ENCODE measurements at regions not wholly inside any gene's neighbourhood (a gene's known extent, or its start where the extent isn't known, plus 50 kb on each side); places are given as distances from the start of the nearest gene placed in this dataset.

DNA sequence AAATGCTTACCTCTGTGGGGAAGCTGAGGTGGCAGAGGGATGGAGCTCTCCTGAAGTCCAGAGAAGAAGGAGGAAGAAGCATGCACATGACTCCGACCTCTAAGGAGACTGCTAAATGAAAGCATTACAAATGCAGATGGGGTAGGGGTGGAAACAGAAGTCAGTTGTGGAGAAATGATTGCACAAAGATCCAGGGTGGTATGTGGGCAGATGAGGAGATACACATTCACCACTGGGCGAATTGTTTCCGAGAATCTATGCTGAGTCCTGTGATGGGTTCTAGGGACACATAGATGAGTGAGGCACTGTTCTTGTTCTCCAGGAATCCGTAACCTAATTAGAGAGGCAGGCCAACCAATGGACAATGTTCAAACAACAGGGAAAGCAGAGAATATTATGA, 188.9 kb upstream of the ZBED5 start:
- no peak for DNase-seq
- POLR2A ChIA-PET, result no interaction called here
- TF ChIP-seq, protein P1, sequence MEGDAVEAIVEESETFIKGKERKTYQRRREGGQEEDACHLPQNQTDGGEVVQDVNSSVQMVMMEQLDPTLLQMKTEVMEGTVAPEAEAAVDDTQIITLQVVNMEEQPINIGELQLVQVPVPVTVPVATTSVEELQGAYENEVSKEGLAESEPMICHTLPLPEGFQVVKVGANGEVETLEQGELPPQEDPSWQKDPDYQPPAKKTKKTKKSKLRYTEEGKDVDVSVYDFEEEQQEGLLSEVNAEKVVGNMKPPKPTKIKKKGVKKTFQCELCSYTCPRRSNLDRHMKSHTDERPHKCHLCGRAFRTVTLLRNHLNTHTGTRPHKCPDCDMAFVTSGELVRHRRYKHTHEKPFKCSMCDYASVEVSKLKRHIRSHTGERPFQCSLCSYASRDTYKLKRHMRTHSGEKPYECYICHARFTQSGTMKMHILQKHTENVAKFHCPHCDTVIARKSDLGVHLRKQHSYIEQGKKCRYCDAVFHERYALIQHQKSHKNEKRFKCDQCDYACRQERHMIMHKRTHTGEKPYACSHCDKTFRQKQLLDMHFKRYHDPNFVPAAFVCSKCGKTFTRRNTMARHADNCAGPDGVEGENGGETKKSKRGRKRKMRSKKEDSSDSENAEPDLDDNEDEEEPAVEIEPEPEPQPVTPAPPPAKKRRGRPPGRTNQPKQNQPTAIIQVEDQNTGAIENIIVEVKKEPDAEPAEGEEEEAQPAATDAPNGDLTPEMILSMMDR (IDR thresholded peaks at IDR 0.05), result no peak
- CTCF ChIA-PET, result interaction anchor here (1.3 kb wide), 1 partner anchor 19 kb away, joined by 5 read pairs; no protein-coding TSS in a partner anchor
- ATAC-seq, result no peak
- no peak overlapping the region for H3K4me3 Mint-ChIP-seq
- no peak overlapping the region for H3K27ac Mint-ChIP-seq
- intact Hi-C loops (cut with micrococcal nuclease), result no loop called here
- no peaks in the 10 kb centered on the region for H3K4me1 Mint-ChIP-seq (ENCODE audit: low read depth)
- no peaks in the 10 kb centered on the region for H3K36me3 Mint-ChIP-seq (ENCODE audit: low read depth)
- H3K9me3 Mint-ChIP-seq, result no peaks in the 10 kb centered on the region
- H3K27me3 Mint-ChIP-seq, result no peaks in the 10 kb centered on the region

DNA sequence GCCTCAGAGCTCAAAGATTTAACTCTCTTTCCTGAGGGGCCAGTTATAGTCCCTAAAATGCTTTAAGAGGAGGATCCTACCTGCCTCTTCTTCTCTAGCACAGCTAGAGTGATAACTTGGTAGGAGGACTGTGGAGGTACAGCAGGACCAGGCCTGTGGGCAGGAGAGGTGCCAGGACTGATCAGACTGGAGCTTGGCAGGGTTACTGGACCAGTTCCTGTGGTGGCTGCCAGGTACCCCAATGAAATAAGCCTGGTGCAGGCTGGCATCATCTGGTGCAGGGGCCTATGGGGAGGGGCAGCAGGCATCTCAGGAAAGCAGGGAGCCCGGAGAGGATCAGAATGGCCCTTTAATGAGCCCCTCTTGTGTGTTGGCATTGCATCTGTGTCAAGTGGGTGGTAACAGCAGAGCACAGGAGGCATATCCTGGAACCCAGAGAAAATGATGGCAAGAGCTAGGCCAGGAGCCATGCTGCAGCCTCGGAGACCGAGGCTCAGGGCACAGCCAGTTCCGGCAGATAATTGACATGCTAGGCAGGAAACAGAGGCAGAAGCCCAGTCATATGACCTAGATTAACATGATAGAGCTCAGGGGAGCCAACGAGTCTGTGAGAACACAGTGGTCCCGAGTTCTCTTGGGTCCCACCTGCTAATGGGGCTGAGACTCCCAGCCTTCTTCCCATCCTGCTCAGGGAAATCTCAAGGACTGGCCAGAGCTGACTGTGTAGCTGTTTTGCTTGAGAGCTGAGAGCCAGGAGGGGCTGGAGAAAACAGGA, 187.5 kb upstream of the ZBED5 start:
- intact Hi-C loops (cut with micrococcal nuclease), result no loop called here
- ATAC-seq, result no peak
- no peak overlapping the region for H3K4me3 Mint-ChIP-seq
- TF ChIP-seq, protein P1 (IDR thresholded peaks at IDR 0.05), result no peak
- no peak for DNase-seq
- H3K9me3 Mint-ChIP-seq, result no peaks in the 10 kb centered on the region
- H3K4me1 Mint-ChIP-seq (ENCODE audit: low read depth), result no peaks in the 10 kb centered on the region
- H3K27ac Mint-ChIP-seq, result no peak overlapping the region
- CTCF ChIA-PET, result interaction anchor here (1.9 kb wide), 1 partner anchor 18 kb away, joined by 10 read pairs; no protein-coding TSS in a partner anchor
- no peaks in the 10 kb centered on the region for H3K27me3 Mint-ChIP-seq
- no peaks in the 10 kb centered on the region for H3K36me3 Mint-ChIP-seq (ENCODE audit: low read depth)
- POLR2A ChIA-PET, result no interaction called here

DNA sequence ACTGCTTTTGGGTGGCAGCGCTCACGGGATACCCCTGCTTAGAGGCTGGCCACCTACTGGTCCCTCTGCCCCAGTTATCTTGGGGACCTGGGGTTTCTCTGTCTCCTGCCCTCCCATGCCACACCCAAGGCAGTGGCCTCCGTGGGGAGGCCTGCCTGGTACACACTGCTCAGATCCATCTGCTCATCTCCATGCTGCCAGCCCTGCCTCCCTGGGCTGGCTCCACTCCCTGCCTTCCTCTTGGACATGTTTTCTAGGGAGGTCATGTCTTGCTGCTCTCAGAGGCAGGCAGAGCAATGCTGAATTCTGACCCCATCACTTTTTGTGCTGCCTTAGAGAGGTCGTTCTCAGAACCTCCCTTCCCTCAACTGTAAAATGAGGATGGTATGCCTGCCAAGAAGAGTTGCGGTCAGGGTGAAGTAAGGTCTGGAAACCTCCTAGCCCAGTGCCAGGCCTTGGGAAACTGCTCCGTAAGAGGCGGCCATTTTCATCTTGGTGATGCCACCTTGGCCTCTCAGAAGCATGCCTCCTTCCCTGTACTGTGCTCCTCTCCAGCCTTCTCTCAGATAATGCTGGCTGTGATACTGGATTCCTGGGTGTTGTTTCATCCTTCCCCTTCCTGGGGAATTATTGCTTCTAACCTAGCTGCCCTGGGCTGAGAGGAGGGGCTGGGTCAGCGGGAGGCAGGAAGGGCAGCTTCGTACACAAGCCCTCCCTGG, 186.4 kb upstream of the ZBED5 start:
- ChIA-PET CTCF (interaction anchor here (1.9 kb wide), 1 partner anchor 17 kb away, joined by 10 read pairs; no protein-coding TSS in a partner anchor), POLR2A (interaction anchor here (1.0 kb wide), 1 partner anchor 235 kb away, joined by 3 read pairs; the partner anchor contains the start of gene EIF4G2)

DNA sequence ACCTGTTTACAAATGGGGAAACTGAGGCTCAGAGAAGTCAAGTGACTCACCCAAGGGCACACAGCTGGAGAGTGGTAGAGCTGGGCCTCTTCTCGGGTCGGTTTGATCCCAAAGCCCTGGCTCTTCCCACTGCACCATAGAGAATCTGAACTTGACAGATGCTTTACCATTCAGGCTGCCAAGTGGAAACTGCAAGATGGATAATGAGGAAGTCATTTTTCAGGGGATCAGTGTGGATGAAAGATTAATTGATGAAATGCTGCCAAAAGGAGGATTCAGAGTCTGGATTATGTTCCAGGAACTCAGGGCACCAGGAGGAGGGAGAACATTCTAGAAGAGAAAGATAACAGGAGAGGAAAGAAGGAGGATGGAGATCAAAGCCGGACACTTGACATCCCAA, 185.9 kb upstream of the ZBED5 start:
- DNase-seq (no peak), ATAC-seq (no peak)
- ChIA-PET POLR2A (interaction anchor here (1.0 kb wide), 1 partner anchor 235 kb away, joined by 3 read pairs; the partner anchor contains the start of gene EIF4G2), CTCF (interaction anchor here (1.8 to 3.3 kb wide), 2 partner anchors 15 to 114 kb away, joined by 8 to 19 read pairs; no protein-coding TSS in a partner anchor)
- no peaks in the 10 kb centered on the region for H3K36me3 Mint-ChIP-seq (ENCODE audit: low read depth)
- no peaks in the 10 kb centered on the region for H3K9me3 Mint-ChIP-seq
- intact Hi-C loops (cut with micrococcal nuclease), result no loop called here
- H3K4me3 Mint-ChIP-seq, result no peak overlapping the region
- no peaks in the 10 kb centered on the region for H3K4me1 Mint-ChIP-seq (ENCODE audit: low read depth)
- no peaks in the 10 kb centered on the region for H3K27me3 Mint-ChIP-seq
- no peak overlapping the region for H3K27ac Mint-ChIP-seq
- TF ChIP-seq, protein P1 (IDR thresholded peaks at IDR 0.05), result no peak

More for the DNA sequence above, 186.4 kb upstream of the ZBED5 start:
- Mint-ChIP-seq H3K36me3 (ENCODE audit: low read depth) (no peaks in the 10 kb centered on the region), H3K4me1 (ENCODE audit: low read depth) (no peaks in the 10 kb centered on the region), H3K4me3 (no peak overlapping the region), H3K27ac (no peak overlapping the region), H3K9me3 (no peaks in the 10 kb centered on the region), H3K27me3 (no peaks in the 10 kb centered on the region)
- no peak for ATAC-seq
- no peak for DNase-seq
- TF ChIP-seq, protein P1 (IDR thresholded peaks at IDR 0.05), result no peak
- intact Hi-C loops (cut with micrococcal nuclease), result no loop called here

Data from activated CD8-positive, alpha-beta T cell treated with anti-CD3 and anti-CD28 coated beads for 36 hours (primary cell).